NCI-H2107 treated with DMSO at 0.1 percent for 48 hours (cell line): ENCODE measurements at regions not wholly inside any gene's neighbourhood (a gene's known extent, or its start where the extent isn't known, plus 50 kb on each side); places are given as distances from the start of the nearest gene placed in this dataset.
"Not testable (repeated sequence)": the region's sequence is repeated elsewhere in the genome, so short reads cannot be mapped to it uniquely, and the experiment has no call there.

Experiments used
- DNase-seq: peaks from one replicate; lab custom pipeline; 2025; ENCODE audit not compliant: unreplicated experiment; lab: John Stamatoyannopoulos, UW

DNA sequence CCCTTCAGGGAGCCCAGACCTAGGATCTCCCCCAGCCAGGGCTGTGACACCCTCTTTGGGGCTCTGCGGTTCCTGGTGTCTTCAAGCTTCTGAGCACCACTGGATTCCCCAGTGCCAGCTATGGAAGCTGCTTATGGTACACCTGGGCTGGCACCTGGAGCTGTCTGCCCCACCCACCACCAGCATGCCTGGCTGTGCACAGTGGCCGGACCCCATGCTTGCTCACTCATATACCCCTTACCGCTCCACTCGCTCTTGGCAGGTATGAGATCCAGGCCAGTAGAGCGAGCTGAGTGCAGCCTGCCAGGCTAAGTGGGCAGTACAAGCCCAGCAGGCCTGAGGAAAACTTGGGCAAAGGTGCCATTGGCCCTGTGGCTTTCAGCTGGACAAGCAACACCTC lies 114.0 kb downstream of the DACT1 start:
- DNase-seq = no peak

GRCh38 chr14:58752289-58752688 lies 114.5 kb downstream of the DACT1 start:
- DNase-seq = no peak

GRCh38 chr14:58752771-58753201 lies 115.0 kb downstream of the DACT1 start:
- DNase-seq = no peak

GRCh38 chr14:58755031-58755925 lies 117.5 kb downstream of the DACT1 start:
- DNase-seq = no peak

DNA sequence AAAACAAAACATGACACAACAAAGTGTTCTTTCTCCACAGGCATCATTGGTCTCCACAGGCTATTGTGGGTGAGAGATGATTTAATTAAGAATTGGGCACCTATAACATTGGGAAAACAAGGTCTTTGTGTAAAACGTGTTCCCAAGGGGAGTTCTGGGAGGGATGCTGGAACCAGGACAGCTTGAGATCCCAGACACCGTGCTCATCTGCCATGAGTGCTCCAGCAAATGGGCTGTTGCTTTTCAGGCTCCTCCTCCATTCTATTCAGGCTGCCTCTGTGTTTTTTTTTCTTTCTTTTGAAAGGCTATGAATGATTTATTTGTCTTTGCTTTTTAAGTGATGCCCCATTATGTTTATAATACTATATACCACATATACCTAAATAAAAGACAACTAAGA lies 122.4 kb downstream of the DACT1 start:
- DNase-seq = no peak

DNA sequence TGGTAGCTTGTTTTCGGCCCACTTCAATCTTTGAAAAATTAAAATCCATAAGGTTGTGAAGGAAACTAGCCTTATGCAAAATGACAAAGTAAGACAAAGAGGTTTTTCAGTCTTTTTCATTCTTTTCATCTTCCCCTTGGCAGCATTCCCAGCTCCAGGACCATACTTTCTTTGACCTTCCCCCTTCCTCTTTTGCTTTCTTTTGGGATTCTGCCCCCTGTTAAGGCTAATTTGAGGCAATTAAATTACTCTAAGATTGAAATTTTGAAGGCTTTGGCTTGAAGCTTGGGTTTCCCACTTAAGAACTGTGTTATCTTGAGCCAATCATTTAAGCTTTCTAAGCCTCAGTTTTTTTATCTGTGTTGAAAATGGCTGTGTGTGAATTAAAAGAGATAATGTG lies 124.9 kb downstream of the DACT1 start:
- DNase-seq = no peak

GRCh38 chr14:58763210-58763609 lies 125.4 kb downstream of the DACT1 start:
- DNase-seq = no peak

DNA sequence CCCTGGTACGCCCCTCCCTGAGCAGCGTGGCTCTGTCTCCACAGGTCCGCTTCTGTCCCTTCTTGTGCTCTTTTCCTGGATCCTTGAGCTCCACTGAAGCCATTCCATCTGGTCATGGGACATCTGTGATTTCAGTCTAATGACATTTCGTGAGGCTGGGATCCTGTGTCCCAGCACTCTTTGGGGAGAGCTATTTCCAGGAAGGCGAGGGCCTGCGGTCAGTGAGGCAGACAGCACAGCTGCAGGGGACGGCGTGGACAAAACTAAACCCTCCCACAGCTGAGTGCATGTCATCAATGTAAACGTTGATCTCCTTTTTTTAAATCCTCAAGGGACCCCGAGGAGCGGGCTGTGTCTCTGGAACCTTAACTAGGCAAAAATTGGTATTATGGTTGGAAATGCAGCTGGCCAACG lies 127.7 kb downstream of the DACT1 start:
- DNase-seq = no peak

GRCh38 chr14:58765843-58766242 lies 128.1 kb downstream of the DACT1 start:
- no peak for DNase-seq

DNA sequence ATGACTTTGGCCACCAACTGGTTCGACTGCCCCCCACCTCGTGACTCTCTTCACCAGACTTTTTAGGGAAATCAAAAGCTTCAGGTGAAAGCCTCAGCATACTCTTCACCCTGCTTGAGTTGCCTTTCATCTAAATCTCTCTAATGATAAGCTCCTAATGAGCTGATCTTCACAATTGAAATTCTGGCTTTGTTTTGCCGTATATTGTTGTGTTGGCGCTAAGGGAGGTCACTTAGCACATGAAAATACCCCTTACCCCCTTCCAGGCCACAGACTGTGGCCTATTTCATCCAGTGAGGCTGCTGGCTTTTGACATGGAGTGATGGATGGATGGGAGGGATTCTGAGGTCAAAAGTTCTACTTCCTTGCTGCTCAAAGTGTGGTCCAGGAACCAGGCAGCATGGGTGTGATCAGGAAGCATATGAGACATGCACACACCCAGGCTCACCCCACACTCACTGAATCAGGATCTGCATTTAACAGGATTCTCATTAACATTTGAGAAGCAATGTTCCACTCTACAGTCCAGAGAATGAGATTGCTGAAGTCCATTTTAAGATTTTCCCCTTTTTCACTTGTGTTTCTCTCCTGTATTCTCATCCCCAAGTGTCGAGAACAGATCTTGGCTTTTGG lies 131.4 kb downstream of the DACT1 start:
- DNase-seq = no peak

GRCh38 chr14:58769771-58770170 lies 132.0 kb downstream of the DACT1 start:
- no peak for DNase-seq

DNA sequence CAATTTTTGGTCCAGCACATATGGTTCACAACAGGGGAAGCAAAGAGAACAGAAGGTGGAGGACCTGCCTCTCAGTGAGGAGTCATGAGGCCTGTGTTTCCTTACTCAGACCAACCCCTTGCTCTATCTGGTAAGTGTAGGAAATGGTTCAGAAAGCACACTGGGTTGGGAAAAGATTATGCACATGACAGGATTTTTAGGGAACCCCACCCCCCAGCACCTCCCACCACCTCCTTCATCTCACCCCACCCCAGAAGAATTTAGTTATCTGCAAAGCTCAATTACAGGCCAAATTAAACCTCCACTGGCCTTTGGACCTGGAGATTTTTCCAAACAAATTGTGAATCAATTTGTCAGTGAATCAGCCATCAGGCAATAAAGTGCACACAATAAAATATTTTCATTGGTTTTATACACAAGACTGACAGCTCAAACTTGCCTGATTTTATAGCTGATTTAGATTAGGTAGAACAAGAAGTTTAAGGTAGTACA lies 132.8 kb downstream of the DACT1 start:
- DNase-seq = no peak

DNA sequence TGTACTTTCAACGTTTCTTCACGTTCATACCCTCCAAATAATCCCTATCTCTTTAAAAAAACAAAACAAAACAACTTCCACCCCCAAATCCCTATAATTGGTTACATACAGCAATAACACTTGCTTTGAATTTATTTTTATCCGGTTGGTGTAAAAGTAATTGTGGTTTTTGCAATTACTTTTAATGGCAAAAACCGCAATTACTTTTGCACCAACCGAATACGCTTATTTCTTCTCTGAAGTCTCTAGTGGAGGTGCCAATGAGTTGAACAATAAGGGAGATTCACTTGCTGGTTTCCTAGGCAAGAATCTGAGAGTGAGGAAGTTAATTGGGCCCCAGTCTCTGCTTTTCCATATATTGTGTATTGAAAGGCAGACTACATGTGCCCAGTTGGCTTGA lies 133.3 kb downstream of the DACT1 start:
- DNase-seq = no peak

DNA sequence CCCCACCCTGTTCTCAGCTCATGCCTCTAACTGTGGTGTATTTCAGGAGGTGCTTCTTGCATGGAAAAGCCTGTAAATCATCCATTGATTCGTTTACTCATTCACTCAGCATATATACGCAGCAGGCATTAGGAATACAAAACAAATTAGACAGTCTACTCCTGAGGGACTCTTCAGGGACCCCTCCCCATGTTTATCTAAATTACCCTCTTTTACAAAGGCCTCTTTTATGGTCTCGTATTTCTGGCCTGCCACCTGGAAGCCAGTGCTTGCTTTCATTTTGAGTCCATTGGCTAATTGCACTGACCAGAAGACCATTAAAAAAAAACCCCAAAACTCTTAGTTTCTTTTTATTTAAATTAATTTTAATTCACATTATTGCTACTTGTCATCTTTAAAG lies 134.4 kb downstream of the DACT1 start:
- no peak for DNase-seq

GRCh38 chr14:58772794-58773620 lies 135.2 kb downstream of the DACT1 start:
- DNase-seq = no peak

GRCh38 chr14:58774531-58774930 lies 136.8 kb downstream of the DACT1 start:
- no peak for DNase-seq

- DNase-seq = not testable (repeated sequence)
Observed at GRCh38 chr14:58775130-58775529, 137.4 kb downstream of the DACT1 start.

- DNase-seq = no peak
Observed at GRCh38 chr14:58776516-58776915, 138.8 kb downstream of the DACT1 start.

DNA sequence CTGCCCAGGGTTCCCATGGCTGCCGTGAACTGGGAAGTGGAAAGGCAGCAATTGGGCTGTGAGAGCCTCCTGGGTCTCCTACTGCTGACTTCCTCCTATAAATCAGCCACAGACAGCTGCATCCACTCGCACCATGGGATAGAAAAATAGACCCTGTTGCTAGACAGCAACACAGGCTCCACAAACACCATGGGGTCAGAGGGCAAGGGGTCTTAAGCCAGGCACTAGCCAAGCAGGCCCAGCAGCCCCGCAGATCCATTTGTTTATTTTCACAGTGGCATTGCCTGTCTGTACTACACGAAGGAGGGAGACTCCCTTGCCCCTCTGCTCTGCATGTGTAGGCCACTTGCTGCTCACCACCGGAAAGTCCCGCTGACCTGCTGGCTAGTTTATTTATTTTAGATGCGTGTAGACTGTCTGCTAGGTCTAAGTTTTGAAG lies 139.8 kb downstream of the DACT1 start:
- DNase-seq = no peak

- no peak for DNase-seq
Observed at GRCh38 chr14:58778202-58778601, 140.4 kb downstream of the DACT1 start.

DNA sequence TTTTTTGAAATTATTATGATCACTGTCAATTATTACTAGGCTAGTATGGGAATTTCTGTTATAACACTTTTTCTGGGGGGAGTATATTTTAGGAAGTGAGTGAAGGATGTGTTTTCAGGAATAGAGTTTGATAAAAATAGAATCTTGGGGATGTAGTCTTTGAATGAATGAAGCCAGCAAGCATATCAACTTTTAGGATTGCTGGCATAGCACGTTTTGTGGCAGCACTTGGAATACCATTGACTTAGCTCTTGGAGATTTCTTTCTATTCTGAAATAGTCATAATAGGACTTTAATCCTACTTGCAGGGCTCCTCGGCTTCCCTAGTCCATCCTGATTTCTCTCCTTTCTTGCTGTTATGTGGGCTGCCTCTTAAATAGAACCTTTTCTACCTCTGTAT lies 141.6 kb downstream of the DACT1 start:
- DNase-seq = no peak
